ENCODE measurements at regions not wholly inside any gene's neighbourhood (a gene's known extent, or its start where the extent isn't known, plus 50 kb on each side); places are given as distances from the start of the nearest gene placed in this dataset.
"Not testable (repeated sequence)": the region's sequence is repeated elsewhere in the genome, so short reads cannot be mapped to it uniquely, and the experiment has no call there.

DNA sequence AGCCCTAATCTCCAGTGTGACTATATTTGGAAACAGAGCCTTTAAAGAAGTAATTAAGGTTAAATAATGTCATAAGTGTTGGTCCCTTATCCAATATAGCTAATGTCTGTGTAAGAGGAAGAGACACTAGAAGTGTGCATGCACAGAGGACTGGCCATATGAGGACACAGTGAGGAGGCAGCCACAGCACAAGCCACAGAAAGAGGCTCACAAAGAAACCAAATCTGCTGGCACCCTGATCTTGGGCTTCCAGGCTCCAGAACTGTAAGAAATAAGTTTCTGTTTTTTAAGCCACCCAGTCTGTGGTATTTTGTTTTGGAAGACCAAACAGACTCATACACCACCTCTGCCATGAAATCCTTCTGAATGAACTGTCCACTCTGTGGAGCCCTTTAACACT lies 186.4 kb upstream of the SLC39A10 start:
- no peak for DNase-seq (ENCODE audit: low read depth in 1 of 2, low spot score in 1 of 2)

DNA sequence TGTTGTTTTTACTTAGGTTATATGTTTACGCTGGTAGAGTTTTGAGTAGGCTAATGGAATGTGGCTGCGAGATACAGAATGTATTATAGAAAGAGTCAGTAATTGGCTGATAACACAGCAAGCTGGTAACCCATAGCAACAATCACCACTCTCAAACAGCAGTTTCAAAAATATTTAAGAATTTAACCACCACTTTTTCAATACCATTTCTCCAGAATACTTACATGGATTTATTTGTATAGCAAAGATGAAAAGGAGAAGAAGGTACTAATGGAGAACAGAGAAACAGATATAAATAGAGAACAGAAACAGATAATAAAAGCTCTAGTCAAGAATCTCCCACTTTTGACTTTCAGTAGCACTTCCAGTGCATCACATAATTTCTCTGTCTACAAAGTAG lies 188.3 kb upstream of the SLC39A10 start:
- no peak for DNase-seq (ENCODE audit: low read depth in 1 of 2, low spot score in 1 of 2)

DNA sequence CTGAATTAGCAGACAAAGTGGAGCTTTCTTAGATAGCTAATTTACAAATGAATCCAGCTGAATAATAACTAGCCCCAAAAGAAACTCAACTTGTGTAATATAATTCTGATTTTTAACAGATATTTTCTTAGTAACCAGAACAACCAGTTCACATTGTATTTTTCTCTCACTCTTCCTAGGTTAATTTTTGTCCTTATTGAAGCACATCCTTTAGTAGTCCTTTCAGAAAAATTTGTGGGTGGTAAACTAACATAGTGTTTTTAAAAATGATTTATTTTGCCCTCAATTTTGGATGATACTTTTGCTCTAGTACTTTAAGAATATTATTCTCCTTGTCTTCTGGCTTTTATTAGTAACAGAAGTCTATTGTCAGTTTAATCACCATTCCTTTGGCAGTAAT lies 190.6 kb upstream of the SLC39A10 start:
- no peak for DNase-seq (ENCODE audit: low read depth in 1 of 2, low spot score in 1 of 2)

DNA sequence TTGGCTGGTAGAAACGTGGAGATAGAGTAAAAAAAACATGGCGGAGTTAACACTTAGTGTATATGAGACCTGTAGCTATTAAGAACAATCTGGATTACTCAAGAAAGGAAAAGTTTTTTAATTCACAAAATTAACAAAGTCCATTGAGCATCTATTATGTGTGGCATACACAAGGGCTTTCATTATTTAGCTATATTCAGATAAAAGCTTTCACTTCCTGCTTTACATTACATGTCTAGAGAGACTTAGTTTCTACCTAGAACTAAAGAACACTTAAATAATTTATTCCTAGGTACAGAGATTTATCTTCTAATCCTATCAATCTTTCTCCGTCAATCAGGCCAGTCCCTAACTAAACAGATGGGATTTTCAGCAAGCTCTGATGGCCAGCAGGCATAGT lies 196.0 kb upstream of the SLC39A10 start:
- no peak for DNase-seq (ENCODE audit: low read depth in 1 of 2, low spot score in 1 of 2)

DNA sequence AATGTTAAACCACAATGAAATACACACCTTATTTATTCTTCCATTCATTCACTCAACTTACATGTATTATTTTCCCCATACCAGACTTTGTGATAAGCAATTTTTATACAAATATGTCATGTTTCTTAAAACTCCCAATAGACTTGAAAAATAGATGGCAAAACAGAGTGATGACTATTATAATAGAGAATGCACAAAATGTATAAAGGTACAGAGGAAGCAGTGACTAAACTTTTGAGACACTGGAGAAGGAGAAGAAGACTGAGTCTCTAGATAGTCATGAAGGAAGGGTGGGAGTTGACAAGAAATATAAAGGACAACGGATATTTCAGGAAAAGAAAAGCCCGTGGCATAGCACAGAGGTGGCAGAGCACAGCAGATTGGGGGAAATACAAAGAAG lies 198.1 kb upstream of the SLC39A10 start:
- DNase-seq (ENCODE audit: low read depth in 1 of 2, low spot score in 1 of 2): no peak

DNA sequence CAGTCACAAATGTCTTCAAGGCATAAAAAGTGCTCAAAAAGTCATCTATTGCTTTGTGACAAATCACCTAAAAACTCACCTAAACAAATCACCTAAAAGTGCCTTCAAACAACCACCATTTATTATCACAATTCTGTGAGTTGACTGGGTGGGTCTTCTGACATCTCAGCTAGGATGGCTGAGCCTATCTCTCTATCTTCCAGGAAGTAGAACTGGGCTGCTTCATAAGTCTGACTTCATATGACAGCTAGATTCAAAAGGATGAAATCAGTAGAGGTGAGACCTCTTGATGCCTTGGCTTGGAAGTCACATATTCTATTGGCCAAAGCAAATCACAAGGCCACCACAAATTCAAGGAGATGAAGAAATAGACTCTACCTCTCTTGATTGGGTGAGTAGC lies 199.2 kb upstream of the SLC39A10 start:
- DNase-seq (ENCODE audit: low read depth in 1 of 2, low spot score in 1 of 2): no peak

DNA sequence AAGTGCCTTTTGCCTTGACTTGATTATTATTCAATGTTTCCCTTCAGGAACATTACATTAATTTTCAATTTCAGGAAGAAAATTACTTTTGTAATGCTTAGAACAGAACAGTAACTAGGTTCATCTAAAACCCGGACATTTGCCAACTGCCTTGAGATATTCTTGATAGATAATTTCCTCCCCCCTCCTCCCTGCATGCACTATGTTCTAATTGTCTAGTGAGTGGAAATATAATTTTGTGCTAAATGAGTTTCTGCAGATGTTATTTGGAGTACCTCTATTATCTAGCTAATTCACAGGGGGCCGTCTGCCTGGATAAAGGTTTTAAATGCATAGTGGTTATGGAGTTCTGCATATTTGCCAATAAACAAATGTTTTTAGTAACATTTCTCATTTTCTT lies 200.3 kb upstream of the SLC39A10 start:
- DNase-seq (ENCODE audit: low read depth in 1 of 2, low spot score in 1 of 2): no peak

DNA sequence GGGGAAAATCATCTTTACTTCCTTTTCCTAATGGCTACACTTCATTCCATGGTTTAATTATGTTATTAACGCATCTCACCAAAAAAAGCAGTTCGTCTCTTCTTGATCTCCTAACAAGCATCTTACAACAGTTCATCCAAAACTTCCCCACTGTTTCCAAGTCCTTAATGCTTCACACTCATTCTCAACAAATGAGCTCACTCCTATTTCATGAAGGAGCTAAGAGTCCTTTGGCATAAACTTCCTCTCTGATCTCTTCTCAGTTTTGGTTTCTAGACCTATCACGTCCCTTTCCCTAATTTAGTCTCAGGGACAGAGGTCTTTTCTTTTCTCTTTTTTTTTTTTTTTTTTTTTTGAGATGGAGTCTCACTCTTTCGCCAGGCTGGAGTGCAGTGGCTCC lies 205.9 kb upstream of the SLC39A10 start:
- DNase-seq (ENCODE audit: low read depth in 1 of 2, low spot score in 1 of 2): no peak

DNA sequence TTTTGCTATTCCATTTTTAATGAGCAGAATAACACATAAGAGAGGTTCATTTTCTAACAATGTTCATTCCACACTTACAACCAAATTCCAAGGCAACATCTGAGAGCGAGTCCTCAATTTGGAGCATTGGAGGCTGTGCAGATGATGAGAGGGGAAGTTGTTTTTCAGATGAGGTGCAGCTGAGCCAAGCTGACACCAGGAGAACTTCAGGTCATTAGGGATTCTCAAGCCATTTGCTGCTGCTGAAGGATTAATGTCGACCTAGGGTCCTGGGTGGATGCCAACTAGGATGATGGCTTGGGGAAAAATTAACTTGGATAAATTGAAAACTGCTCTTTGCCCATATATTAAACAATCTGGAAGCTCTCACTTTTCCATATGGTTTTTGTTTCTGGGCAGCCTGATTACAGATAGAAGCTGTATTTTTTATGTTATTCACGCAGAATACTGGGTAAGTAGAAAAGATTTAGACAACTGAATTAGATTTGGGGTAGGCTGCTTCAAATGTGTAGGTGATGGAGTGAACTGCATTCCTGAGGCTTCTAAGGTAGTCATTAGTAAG lies 206.4 kb upstream of the SLC39A10 start:
- no peak for DNase-seq (ENCODE audit: low read depth in 1 of 2, low spot score in 1 of 2)

DNA sequence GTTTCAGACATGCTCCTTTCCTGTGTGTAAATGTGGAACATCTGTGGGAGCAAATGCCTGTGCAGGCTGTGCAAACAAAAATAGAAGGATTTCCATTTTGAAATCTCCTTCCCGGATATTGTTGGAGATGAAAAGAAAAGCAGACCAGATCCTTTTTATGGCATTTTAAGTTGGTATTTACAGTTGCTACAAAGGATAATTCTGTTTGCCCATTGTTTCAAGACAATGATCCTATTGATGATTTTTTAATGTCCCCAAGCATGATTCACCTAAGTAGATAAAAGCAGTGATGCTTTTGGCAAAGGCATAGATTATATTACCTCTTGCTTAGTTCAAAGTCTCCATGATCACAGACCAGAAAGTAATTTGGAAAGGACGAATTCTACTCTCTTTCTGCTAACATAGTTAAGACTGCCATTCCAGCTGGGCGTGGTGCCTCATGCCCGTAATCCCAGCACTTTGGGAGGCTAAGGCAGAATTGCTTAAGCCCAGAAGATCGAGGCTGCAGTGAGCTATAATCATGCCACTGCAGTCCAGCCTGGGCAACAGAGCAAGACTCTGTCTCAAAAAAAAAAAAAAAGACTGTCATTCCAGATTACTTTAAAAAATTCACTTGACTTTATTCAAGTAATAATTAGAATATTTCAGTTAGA lies 209.6 kb upstream of the SLC39A10 start:
- no peak for DNase-seq (ENCODE audit: low read depth in 1 of 2, low spot score in 1 of 2)

DNA sequence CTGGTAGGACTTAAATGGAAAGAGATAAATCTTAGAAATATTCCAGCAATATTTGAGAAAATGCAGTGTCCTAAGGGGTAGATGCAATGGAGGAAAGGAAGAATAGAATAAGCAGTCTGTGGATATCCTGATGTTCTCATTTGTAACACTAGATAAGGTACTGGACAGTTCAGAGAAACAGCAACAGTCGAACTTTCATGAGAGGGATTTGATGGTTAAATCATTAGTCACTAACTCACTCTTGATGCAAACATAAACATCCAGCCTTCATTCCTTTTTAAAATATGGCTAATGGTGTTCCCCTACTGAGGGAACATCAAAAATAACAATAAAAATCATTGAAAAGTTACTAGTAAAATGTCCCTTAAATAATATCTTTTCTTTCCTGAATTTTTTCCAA lies 211.4 kb upstream of the SLC39A10 start:
- no peak for DNase-seq (ENCODE audit: low read depth in 1 of 2, low spot score in 1 of 2)

DNA sequence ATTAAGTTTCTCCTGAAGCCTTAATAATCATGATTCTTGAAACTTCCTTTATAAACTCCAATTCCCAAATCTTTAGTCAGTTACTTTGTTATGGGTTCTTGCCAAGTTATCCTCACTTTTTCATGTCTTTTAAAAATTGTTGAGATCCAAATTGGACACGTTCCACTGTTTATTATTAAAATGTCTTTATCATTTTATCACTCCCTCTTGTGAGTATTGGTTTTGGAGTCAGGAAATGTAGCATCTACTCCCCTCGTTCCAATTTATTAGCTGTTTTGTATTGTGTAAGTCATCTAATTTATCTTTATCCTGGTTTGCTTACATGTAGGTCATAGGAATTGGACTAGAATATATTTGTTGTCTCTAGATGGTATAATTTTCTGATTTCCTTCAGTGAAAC lies 213.1 kb upstream of the SLC39A10 start:
- DNase-seq (ENCODE audit: low read depth in 1 of 2, low spot score in 1 of 2): no peak

DNA sequence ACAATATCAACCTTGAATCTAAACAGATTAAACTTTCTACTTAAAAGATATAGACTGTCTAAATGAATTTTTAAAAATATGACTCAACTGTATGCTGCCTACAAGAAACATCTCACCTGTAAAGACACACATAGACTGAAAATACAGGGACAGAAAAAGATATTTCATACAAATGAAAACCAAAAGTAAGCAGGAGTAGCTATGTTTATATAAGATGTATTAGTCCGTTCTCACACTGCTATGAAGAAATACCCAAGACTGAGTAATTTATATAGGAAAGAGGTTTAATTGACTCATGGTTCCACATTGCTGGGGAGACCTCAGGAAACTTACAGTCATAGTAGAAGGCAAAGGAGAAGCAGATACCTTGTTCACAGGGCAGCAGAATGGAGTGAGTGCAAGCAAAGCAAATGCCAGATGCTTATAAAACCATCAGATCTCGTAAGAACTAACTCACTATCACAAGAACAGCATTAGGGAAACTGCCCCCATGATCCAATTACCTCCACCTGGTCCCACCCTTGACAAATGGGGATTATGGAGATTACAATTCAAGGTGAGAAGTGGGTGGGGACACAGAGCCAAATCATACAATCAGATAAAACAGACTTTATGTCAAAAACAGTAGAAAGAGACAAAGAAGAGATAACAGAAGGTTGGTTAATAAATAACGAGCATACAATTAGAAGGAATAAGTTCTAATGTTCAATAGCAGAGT lies 214.4 kb upstream of the SLC39A10 start:
- DNase-seq (ENCODE audit: low read depth in 1 of 2, low spot score in 1 of 2): no peak

DNA sequence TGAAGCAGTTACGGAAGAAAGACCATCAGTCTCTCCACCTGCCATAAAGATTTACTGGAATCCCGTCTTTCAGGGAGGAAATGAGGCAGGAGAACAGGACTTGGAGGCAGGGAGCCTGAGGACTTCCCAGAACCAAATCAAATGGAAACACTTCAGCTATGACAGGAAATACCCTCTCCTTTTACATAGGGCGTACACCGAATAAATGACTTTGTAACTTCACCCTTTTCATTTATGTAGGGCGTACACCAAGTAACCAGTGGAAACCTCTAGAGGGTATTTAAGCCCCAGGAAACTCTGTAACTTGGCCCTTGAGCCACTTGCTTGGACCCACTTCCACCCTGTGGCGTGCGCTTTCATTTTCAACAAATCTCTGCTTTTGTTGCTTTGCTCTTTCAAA lies 218.3 kb upstream of the SLC39A10 start:
- DNase-seq (ENCODE audit: low read depth in 1 of 2, low spot score in 1 of 2): no peak

DNA sequence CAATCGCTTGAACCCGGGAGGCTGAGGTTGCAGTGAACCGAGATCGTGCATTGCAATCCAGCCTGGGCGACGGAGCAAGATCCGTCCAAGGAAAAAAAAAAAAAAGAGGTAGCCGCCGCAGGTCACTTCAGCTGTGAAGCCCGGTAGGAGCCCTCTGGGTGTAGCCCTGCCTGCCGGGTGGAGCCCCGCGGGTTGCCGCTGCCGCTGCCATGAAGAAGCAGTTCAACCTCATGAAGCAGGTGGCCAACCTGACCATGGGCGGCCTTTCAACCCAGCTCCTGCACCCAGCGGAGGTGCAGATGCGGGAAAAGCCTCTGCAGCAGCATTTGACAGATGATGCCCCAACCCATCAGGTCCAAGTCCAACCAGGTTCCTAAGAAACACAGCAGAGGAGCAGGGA lies 219.5 kb upstream of the SLC39A10 start:
- no peak for DNase-seq (ENCODE audit: low read depth in 1 of 2, low spot score in 1 of 2)

DNA sequence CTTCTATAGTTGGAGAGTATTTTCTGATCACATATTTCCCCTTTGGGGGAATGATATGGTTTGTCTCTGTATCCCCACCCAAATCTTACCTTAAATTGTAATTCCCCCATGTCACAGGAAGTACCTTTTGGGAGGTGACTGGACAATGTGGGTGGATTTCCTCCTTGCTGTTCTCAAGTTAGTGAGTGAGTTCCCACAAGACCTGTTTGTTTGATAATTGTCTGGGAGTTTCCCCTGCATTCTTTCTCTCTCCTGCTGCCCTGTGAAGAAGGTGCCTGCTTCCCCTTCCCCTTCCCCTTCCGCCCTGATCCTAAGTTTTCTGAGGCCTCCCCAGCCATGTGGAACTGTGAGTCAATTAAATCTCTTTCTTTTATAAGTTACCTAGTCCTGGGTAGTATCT lies 222.7 kb upstream of the SLC39A10 start:
- DNase-seq (ENCODE audit: low read depth in 1 of 2, low spot score in 1 of 2): no peak

DNA sequence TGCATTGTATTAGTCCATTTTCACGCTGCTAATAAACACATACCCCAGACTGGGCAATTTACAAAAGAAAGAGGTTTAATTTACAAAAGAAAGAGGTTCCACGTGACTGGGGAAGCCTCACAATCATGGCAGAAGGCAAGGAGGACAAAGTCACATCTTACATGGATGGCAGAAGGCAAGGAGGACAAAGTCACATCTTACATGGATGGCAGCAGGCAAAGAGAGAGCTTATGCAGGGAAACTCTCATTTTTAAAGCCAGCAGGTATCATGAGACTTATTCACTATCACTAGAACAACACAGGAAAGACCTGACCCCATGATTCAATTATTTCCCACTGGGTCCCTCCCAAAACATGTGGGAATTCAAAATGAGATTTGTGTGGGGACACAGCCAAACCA lies 223.3 kb upstream of the SLC39A10 start:
- DNase-seq (ENCODE audit: low read depth in 1 of 2, low spot score in 1 of 2): not testable (repeated sequence)

DNA sequence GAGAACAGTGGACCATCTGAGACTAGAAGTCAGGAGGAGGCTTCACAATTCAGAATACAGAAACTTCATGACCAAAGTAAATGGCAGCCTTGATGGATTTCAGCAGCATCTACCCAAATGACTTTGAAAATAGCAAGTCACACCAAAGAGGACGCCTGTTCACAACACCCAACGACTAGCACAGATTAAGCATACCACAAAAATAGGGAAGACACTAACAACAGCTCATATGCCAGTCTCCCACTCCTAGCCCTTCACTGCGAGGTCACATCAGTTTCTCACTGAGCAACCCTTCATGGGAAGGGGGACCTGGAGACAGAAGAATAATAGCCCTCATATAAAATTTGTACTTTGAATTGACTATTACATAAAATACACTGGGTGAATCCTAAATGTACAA lies 228.4 kb upstream of the SLC39A10 start:
- no peak for DNase-seq (ENCODE audit: low read depth in 1 of 2, low spot score in 1 of 2)

DNA sequence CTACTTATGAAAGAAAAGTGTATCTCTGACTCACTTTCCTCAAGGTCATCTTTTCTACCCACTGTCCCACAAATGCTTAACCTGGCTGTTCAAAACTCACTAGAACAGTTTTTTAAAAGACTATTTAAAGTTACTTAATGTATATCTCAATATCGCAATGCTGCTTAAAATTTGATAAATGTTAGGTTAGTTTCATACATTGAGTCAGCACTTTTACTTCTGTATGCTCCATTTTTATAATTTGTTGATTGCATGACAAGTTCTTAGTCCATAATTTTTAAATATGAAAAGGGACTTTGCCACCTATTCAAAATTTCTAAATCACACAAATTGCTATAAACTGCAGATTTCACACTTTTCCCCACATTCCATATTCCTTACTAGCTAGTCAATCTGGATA lies 231.7 kb upstream of the SLC39A10 start:
- DNase-seq (ENCODE audit: low read depth in 1 of 2, low spot score in 1 of 2): no peak

DNA sequence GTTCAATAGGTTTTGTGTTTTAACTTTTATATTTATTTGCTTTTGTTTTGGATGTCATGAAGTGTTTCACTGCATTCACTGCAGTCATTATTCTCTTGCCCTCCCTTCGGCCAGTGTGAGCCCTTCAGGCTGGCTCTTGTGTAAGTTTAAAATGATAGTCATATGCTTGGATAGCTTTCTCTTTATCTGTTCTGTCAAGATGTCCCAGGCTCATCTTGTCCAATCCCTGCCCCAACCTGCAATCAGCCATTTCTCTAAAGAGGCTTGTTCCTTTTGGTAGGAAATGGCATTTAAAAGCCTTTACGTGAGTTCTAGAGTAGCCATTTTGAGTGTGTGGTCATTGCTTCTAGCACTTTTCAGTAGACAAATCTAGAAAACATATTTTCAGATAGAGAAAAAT lies 238.0 kb upstream of the SLC39A10 start:
- no peak for DNase-seq (ENCODE audit: low read depth in 1 of 2, low spot score in 1 of 2)

DNA sequence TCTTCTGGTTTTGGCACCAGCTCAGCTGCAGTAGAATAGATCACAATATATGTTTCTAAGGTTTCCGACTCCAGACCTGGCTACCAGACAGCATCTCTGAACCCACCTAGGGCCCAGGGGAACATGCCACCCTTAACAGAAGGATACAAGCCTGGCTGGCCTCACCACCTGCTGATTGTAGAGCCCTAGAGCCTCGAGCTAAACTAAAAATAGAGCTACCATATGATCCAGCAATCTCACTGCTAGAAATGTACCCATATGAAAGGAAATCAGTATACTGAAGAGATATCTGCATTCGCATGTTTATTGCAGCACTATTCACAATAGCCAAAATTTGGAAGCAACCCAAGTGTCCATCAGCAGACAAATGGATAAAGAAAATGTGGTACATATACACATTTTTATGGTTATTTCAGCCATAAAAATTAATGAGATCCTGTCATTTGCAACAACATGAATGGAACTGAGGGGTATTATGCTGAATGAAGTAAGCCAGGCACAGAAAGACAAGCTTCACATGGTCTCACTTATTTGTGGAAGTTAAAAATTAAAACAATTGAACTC lies 242.4 kb upstream of the SLC39A10 start:
- DNase-seq (ENCODE audit: low read depth in 1 of 2, low spot score in 1 of 2): no peak

DNA sequence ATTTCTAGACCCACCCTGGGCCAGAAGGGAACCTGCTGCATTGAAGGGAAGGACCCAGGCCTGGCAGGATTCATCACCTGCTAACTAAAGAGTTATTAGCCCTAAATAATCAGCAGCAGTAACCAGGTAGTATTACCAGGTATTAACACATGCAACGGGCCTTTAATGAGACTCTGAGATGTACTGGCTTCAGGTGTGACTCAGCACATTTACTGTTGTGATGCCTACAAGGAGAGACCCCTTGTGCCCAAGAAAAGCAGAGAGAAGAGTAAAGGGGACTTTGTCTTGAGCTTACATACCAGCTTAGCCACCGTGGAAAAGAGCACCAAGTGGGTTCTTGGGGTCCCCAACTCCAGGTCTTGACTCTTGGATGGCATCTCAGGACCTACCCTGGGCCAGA lies 243.1 kb upstream of the SLC39A10 start:
- no peak for DNase-seq (ENCODE audit: low read depth in 1 of 2, low spot score in 1 of 2)

DNA sequence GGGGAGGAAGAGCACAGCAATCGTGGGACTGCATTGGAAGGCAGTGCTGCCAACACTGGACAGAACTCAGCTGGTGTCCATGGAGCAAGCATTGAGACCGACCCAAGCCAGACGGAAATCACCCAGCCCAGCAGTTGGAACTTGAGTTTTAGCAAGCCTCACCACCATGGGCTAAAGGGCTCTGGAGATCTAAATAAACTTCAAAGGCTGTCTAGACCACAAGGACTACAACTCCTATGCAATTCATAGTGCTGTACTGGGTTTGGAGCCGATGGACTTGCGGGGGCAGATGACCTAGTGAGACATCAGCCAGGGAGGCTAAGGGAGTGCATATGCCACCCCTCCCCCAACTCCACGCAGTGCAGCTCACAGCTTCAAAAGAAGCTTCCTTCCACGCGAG lies 243.6 kb upstream of the SLC39A10 start:
- DNase-seq (ENCODE audit: low read depth in 1 of 2, low spot score in 1 of 2): no peak
